DND-41 (cell line): ENCODE measurements at regions not wholly inside any gene's neighbourhood (a gene's known extent, or its start where the extent isn't known, plus 50 kb on each side); places are given as distances from the start of the nearest gene placed in this dataset.

Experiments
- ATAC-seq: fragments of 200-7000 bp; cut with Tn5 transposase; 3 replicates; pipeline ENCODE4 v1.9.1; 2021; ENCODE audit warnings: low read depth; ENCODE audit not compliant: insufficient read depth
- DNase-seq: peaks from one replicate; pipeline ENCODE4 v3.0.0-alpha.2; 2020
- H2AFZ ChIP-seq: 2 replicates; pipeline ENCODE4 v1.6.0; 2012; ENCODE audit warnings: low read depth, low read length
- H3K27ac ChIP-seq: 2 replicates; pipeline ENCODE4 v1.5.1; 2012; ENCODE audit warnings: low read length, inconsistent platforms
- H3K27me3 ChIP-seq: fragments of 200-600 bp; sonication (generic); 2 replicates; pipeline ENCODE4 v1.6.0; 2012; ENCODE audit warnings: low read length, mild to moderate bottlenecking, inconsistent platforms; ENCODE audit not compliant: insufficient read depth, poor library complexity
- H3K36me3 ChIP-seq: 2 replicates; pipeline ENCODE4 v1.5.1; 2012; ENCODE audit warnings: low read length, inconsistent platforms; ENCODE audit not compliant: insufficient read depth
- H3K4me1 ChIP-seq: 2 replicates; pipeline ENCODE4 v1.5.1; 2012; ENCODE audit warnings: mild to moderate bottlenecking, low read length; ENCODE audit not compliant: insufficient read depth
- H3K4me2 ChIP-seq: 2 replicates; pipeline ENCODE4 v1.6.0; 2012; ENCODE audit warnings: mild to moderate bottlenecking, moderate library complexity, low read length, inconsistent platforms; ENCODE audit not compliant: insufficient read depth
- H3K4me3 ChIP-seq, 2 experiments: fragments of 200-600 bp in 1 of 2; shearing (Covaris generic) in 1 of 2; 2 replicates each; pipeline ENCODE4 v1.5.1; 2012 to 2016; ENCODE audit warnings: inconsistent platforms in 2 of 2, low read length in 2 of 2, mild to moderate bottlenecking in 2 of 2, low read depth in 1 of 2, moderate library complexity in 1 of 2
- H3K79me2 ChIP-seq: 2 replicates; pipeline ENCODE4 v1.6.0; 2012; ENCODE audit warnings: low read length, inconsistent platforms; ENCODE audit not compliant: insufficient read depth
- H3K9ac ChIP-seq: 2 replicates; pipeline ENCODE4 v1.6.0; 2012; ENCODE audit warnings: low read depth, mild to moderate bottlenecking, inconsistent platforms, low read length, moderate library complexity
- H3K9me3 ChIP-seq: 2 replicates; pipeline ENCODE4 v1.5.1; 2012; ENCODE audit warnings: low read length, moderate library complexity, mild to moderate bottlenecking, inconsistent platforms; ENCODE audit not compliant: insufficient read depth, severe bottlenecking
- H4K20me1 ChIP-seq: 2 replicates; pipeline ENCODE4 v1.6.0; 2012; ENCODE audit warnings: low read length; ENCODE audit not compliant: insufficient read depth
- CTCF ChIP-seq: IDR thresholded peaks from 2 replicates; pipeline ENCODE4 v1.5.1; 2012; ENCODE audit warnings: borderline replicate concordance, low read length, moderate library complexity, mild to moderate bottlenecking; ENCODE audit not compliant: poor library complexity, severe bottlenecking; ENCODE audit errors: extremely low read depth
- EZH2 ChIP-seq: IDR thresholded peaks from 3 replicates; pipeline ENCODE4 v1.6.1; 2012; ENCODE audit warnings: borderline replicate concordance, low read depth, mild to moderate bottlenecking, moderate library complexity, low read length, inconsistent platforms; ENCODE audit not compliant: severe bottlenecking

- H3K27ac ChIP-seq: no peak overlapping the region
- no peak overlapping the region for H3K4me3 ChIP-seq
- no peaks in the 10 kb centered on the region for H3K36me3 ChIP-seq
- 0 out of 2 replicates have a peak, but pooled peaks cover 4% of the 10 kb centered on the region for H3K4me1 ChIP-seq
- no peaks in the 10 kb centered on the region for H3K27me3 ChIP-seq
- no peaks in the 10 kb centered on the region for H3K9me3 ChIP-seq
- H3K9ac ChIP-seq: no peak overlapping the region
- no peaks in the 10 kb centered on the region for H3K79me2 ChIP-seq
- H3K4me2 ChIP-seq: no peak overlapping the region
- no peaks in the 10 kb centered on the region for H4K20me1 ChIP-seq
- TF ChIP-seq CTCF (no peak), EZH2 (no peak)
- DNase-seq: peak; percentile 58
- no peak overlapping the region; the same call in 1 of the 2 replicates for H2AFZ ChIP-seq
- peak; percentile 77 for ATAC-seq
Observed at GRCh38 chrX:39936886-39937770, 160.6 kb downstream of the BCOR start.

GRCh38 chrX:39938466-39938865 is 159.3 kb downstream of the BCOR start:
- H3K36me3 ChIP-seq: no peaks in the 10 kb centered on the region
- no peaks in the 10 kb centered on the region for H4K20me1 ChIP-seq
- H3K79me2 ChIP-seq: no peaks in the 10 kb centered on the region
- no peak overlapping the region for H2AFZ ChIP-seq
- no peak overlapping the region for H3K9ac ChIP-seq
- no peak overlapping the region for H3K4me3 ChIP-seq
- no peak overlapping the region for H3K27ac ChIP-seq
- DNase-seq: no peak
- H3K27me3 ChIP-seq: no peaks in the 10 kb centered on the region
- no peaks in the 10 kb centered on the region for H3K9me3 ChIP-seq
- no peak for TF ChIP-seq EZH2
- H3K4me1 ChIP-seq: 0 out of 2 replicates have a peak, but pooled peaks cover 4% of the 10 kb centered on the region
- no peak for ATAC-seq
- H3K4me2 ChIP-seq: no peak overlapping the region

DNA sequence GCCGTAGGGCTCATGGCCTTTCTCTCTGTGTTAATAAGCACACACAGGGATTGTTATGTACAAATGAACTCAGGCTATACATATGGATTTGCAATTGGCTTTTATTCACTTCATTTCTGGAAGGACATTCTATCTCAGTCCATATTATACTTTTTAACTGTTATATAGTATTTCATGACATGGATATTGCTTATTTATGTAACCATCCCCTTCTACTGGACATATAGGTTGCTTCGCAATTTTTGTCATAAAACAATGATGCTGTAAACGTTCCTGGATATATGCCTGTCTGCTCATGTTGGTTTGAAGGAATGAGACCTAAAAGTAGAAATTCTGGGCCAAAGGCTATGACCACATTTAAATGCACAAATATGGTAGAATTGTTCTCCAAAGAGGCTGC is 158.1 kb downstream of the BCOR start:
- Histone ChIP-seq H3K27me3 (no peaks in the 10 kb centered on the region), H3K4me2 (no peak overlapping the region), H3K27ac (no peak overlapping the region), H3K9ac (no peak overlapping the region), H3K4me3 (no peak overlapping the region), H4K20me1 (no peaks in the 10 kb centered on the region), H3K4me1 (0 out of 2 replicates have a peak, but pooled peaks cover 4% of the 10 kb centered on the region), H3K36me3 (no peaks in the 10 kb centered on the region), H2AFZ (no peak overlapping the region), H3K79me2 (no peaks in the 10 kb centered on the region), H3K9me3 (no peaks in the 10 kb centered on the region)
- DNase-seq (no peak), ATAC-seq (no peak)
- TF ChIP-seq EZH2: no peak
- TF ChIP-seq CTCF: no peak

GRCh38 chrX:39941332-39941920 is 156.3 kb downstream of the BCOR start:
- Histone ChIP-seq H3K4me3 (no peak overlapping the region), H4K20me1 (no peaks in the 10 kb centered on the region), H3K9ac (no peak overlapping the region), H3K4me2 (no peak overlapping the region), H3K27me3 (no peaks in the 10 kb centered on the region), H3K79me2 (no peaks in the 10 kb centered on the region), H3K9me3 (no peaks in the 10 kb centered on the region), H3K27ac (no peak overlapping the region), H3K36me3 (no peaks in the 10 kb centered on the region), H3K4me1 (0 out of 2 replicates have a peak, but pooled peaks cover 4% of the 10 kb centered on the region), H2AFZ (no peak overlapping the region)
- DNase-seq: no peak
- TF ChIP-seq CTCF (no peak), EZH2 (no peak)
- no peak for ATAC-seq
